OCI-LY7 (cell line): ENCODE measurements at regions not wholly inside any gene's neighbourhood (a gene's known extent, or its start where the extent isn't known, plus 50 kb on each side); places are given as distances from the start of the nearest gene placed in this dataset.

Experiments
- BruUV-seq: library from RNA; stranded (reverse); fragments of 400-500 nt; replicated peaks from 2 replicates; lab custom pipeline; 2021; lab: Mats Ljungman, UMichigan
- CTCF ChIA-PET: fragments of 300-600 bp; sonication (Branson Sonifier 250); formaldehyde crosslinking; loops from one replicate; lab custom pipeline; 2022; ENCODE audit warnings: antibody characterized with exemption; ENCODE audit not compliant: unreplicated experiment; lab: Charles Lee
- POLR2A ChIA-PET: fragments of 300-600 bp; sonication (Branson Sonifier 250); formaldehyde crosslinking; loops from one replicate; lab custom pipeline; 2022; ENCODE audit warnings: antibody characterized with exemption; lab: Charles Lee
- DNase-seq: peaks from one replicate; pipeline ENCODE4 v3.0.0-alpha.2; 2015; ENCODE audit warnings: low spot score
- H2AFZ ChIP-seq: fragments of 200-600 bp; sonication (generic), shearing (Covaris generic); 2 replicates; pipeline ENCODE4 v1.6.1; 2014; ENCODE audit warnings: mild to moderate bottlenecking, antibody characterized with exemption, low read length, moderate library complexity
- H3K27ac ChIP-seq: fragments of 200-600 bp; sonication (generic); 2 replicates; pipeline ENCODE4 v1.5.1; 2014; ENCODE audit warnings: mixed run types, low read depth, mild to moderate bottlenecking, moderate library complexity, low read length, inconsistent platforms; ENCODE audit not compliant: poor library complexity, severe bottlenecking
- H3K36me3 ChIP-seq: fragments of 200-600 bp; sonication (generic); 2 replicates; pipeline ENCODE4 v1.6.1; 2014; ENCODE audit warnings: mild to moderate bottlenecking, antibody characterized with exemption, low read length, moderate library complexity, mixed read lengths; ENCODE audit not compliant: insufficient read depth
- H3K4me1 ChIP-seq: fragments of 200-600 bp; sonication (generic); 2 replicates; pipeline ENCODE4 v1.5.1; 2014; ENCODE audit warnings: mild to moderate bottlenecking, low read length; ENCODE audit not compliant: insufficient read depth, poor library complexity, severe bottlenecking
- H3K4me2 ChIP-seq: fragments of 200-600 bp; sonication (generic); 2 replicates; pipeline ENCODE4 v1.6.1; 2014; ENCODE audit warnings: mild to moderate bottlenecking, low read length
- H3K4me3 ChIP-seq: fragments of 200-600 bp; sonication (generic); 2 replicates; pipeline ENCODE4 v1.5.1; 2014; ENCODE audit warnings: mild to moderate bottlenecking, low read depth, low read length; ENCODE audit not compliant: poor library complexity, severe bottlenecking
- H3K79me2 ChIP-seq: fragments of 200-600 bp; sonication (generic); 2 replicates; pipeline ENCODE4 v1.6.1; 2016; ENCODE audit warnings: low read depth, mild to moderate bottlenecking, low read length, moderate library complexity, mixed read lengths; ENCODE audit not compliant: insufficient read depth
- H3K9me2 ChIP-seq: fragments of 200-600 bp; sonication (generic); 2 replicates; pipeline ENCODE4 v1.6.1; 2016; ENCODE audit warnings: mild to moderate bottlenecking, low read length, mixed read lengths; ENCODE audit not compliant: insufficient read depth
- H3K9me3 ChIP-seq: fragments of 200-600 bp; sonication (generic); 2 replicates; pipeline ENCODE4 v1.6.1; 2014; ENCODE audit warnings: mild to moderate bottlenecking, mixed run types, low read length, mixed read lengths
- H4K20me1 ChIP-seq: fragments of 200-600 bp; sonication (generic); 2 replicates; pipeline ENCODE4 v1.6.1; 2014; ENCODE audit warnings: mild to moderate bottlenecking, antibody characterized with exemption, low read length, moderate library complexity, mixed read lengths; ENCODE audit not compliant: insufficient read depth
- CTCF ChIP-seq: fragments of 200-600 bp; sonication (generic); conservative IDR thresholded peaks from 2 replicates; pipeline ENCODE4 v1.5.1; 2014; ENCODE audit warnings: mild to moderate bottlenecking, antibody characterized with exemption, low read length, moderate library complexity, mixed read lengths
- EZH2phosphoT487 ChIP-seq: fragments of 200-600 bp; sonication (generic); IDR thresholded peaks from 2 replicates; pipeline ENCODE4 v1.6.1; 2018; ENCODE audit warnings: low read depth, borderline replicate concordance, mild to moderate bottlenecking, mixed run types, antibody characterized with exemption, low read length, moderate library complexity, mixed read lengths
- intact Hi-C: fragments of 100-400 bp; cut with micrococcal nuclease; formaldehyde crosslinking; loops from one replicate; pipeline ENCODE4 v1.10.0; 2022; ENCODE audit not compliant: unreplicated experiment

- no peak overlapping the region for H3K4me3 ChIP-seq
- POLR2A ChIA-PET = no interaction called here
- CTCF ChIA-PET = no interaction called here
- H3K36me3 ChIP-seq = no peaks in the 10 kb centered on the region
- intact Hi-C loops = no loop called here
- no peaks in the 10 kb centered on the region for H3K9me2 ChIP-seq
- BruUV-seq = no TSS peak
- H3K4me2 ChIP-seq = no peak overlapping the region
- no peak overlapping the region for H2AFZ ChIP-seq
- H3K79me2 ChIP-seq = no peaks in the 10 kb centered on the region
- DNase-seq = no peak
- TF ChIP-seq CTCF (no peak), EZH2phosphoT487 (no peak)
- H3K4me1 ChIP-seq = no peaks in the 10 kb centered on the region
- H3K9me3 ChIP-seq = no peaks in the 10 kb centered on the region
- H3K27ac ChIP-seq = no peak overlapping the region
- H4K20me1 ChIP-seq = no peaks in the 10 kb centered on the region
These were observed 91.5 kb upstream of the FRY start for GRCh38 chr13:31940076-31940475.

GRCh38 chr13:31943591-31943990, 88.0 kb upstream of the FRY start:
- Histone ChIP-seq H3K4me1 (no peaks in the 10 kb centered on the region), H2AFZ (no peak overlapping the region), H3K4me3 (no peak overlapping the region), H3K27ac (no peak overlapping the region), H4K20me1 (no peaks in the 10 kb centered on the region), H3K79me2 (no peaks in the 10 kb centered on the region), H3K9me2 (no peaks in the 10 kb centered on the region), H3K36me3 (no peaks in the 10 kb centered on the region), H3K4me2 (no peak overlapping the region), H3K9me3 (no peaks in the 10 kb centered on the region)
- TF ChIP-seq CTCF (no peak), EZH2phosphoT487 (no peak)
- no peak for DNase-seq
- intact Hi-C loops = no loop called here
- BruUV-seq = no TSS peak
- ChIA-PET POLR2A (no interaction called here), CTCF (no interaction called here)

GRCh38 chr13:31944262-31945160, 87.1 kb upstream of the FRY start:
- Histone ChIP-seq H3K27ac (no peak overlapping the region), H3K9me3 (no peaks in the 10 kb centered on the region), H3K4me1 (no peaks in the 10 kb centered on the region), H4K20me1 (no peaks in the 10 kb centered on the region), H3K4me3 (no peak overlapping the region), H2AFZ (no peak overlapping the region), H3K4me2 (no peak overlapping the region), H3K9me2 (no peaks in the 10 kb centered on the region), H3K79me2 (no peaks in the 10 kb centered on the region), H3K36me3 (no peaks in the 10 kb centered on the region)
- no TSS peak for BruUV-seq
- no peak for DNase-seq
- ChIA-PET CTCF (no interaction called here), POLR2A (no interaction called here)
- intact Hi-C loops = no loop called here
- TF ChIP-seq CTCF (no peak), EZH2phosphoT487 (no peak)
